ENCODE measurements at regions not wholly inside any gene's neighbourhood (a gene's known extent, or its start where the extent isn't known, plus 50 kb on each side); places are given as distances from the start of the nearest gene placed in this dataset.

DNA sequence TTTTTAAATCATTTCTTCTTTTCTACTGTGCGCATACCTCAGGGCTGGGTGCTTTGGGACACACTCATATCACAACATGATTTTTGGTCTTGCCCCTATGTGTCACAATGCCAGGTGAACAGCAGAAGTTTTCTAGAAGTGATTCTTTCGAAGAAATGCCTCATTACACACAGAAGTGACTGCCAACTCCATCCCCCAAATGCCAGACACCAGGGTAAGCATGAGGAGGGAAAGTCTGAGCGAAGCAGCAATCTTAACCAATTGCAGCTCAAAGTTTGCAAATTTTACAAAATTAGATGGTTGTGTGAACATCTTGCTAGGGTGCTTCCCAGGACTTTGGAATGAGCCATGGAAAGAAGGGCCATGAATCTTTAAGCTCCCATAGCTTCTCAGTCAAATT is 87.3 kb upstream of the PLEKHA5 start:
- H3K4me3 Mint-ChIP-seq, result no peak overlapping the region
- no peaks in the 10 kb centered on the region for H3K4me1 Mint-ChIP-seq (ENCODE audit: low read depth)
- no peaks in the 10 kb centered on the region for H3K36me3 Mint-ChIP-seq (ENCODE audit: low read depth)
- no peak overlapping the region for H3K27ac Mint-ChIP-seq
- H3K27me3 Mint-ChIP-seq, result no peaks in the 10 kb centered on the region
- H3K9me3 Mint-ChIP-seq, result peaks cover 4% of the 10 kb centered on the region

DNA sequence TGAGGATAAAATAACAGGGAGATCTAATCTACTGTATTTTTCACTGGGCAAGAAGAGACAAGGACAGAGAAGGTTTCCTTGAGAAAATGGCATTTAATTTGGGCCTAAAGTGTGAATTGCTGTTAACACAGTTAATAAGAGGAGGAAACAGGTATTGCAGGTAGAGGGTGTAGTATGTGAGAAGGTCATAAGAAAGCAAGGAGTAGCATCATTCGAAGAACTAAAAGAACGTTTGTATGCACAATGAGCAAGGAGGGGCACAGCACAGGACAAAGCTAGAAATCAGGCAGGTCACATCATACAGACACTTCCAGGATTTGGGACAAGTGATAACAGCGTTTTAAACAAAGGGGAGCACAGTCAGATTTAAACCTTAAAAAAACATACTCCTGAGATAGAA is 85.1 kb upstream of the PLEKHA5 start:
- Mint-ChIP-seq H3K9me3 (peaks cover 4% of the 10 kb centered on the region), H3K27me3 (no peaks in the 10 kb centered on the region), H3K4me1 (ENCODE audit: low read depth) (no peaks in the 10 kb centered on the region), H3K36me3 (ENCODE audit: low read depth) (no peaks in the 10 kb centered on the region), H3K4me3 (no peak overlapping the region), H3K27ac (no peak overlapping the region)

GRCh38 chr12:19044891-19045290 is 84.6 kb upstream of the PLEKHA5 start:
- H3K9me3 Mint-ChIP-seq, result peaks cover 4% of the 10 kb centered on the region
- no peak overlapping the region for H3K4me3 Mint-ChIP-seq
- no peaks in the 10 kb centered on the region for H3K36me3 Mint-ChIP-seq (ENCODE audit: low read depth)
- no peaks in the 10 kb centered on the region for H3K27me3 Mint-ChIP-seq
- no peak overlapping the region for H3K27ac Mint-ChIP-seq
- H3K4me1 Mint-ChIP-seq (ENCODE audit: low read depth), result no peaks in the 10 kb centered on the region

DNA sequence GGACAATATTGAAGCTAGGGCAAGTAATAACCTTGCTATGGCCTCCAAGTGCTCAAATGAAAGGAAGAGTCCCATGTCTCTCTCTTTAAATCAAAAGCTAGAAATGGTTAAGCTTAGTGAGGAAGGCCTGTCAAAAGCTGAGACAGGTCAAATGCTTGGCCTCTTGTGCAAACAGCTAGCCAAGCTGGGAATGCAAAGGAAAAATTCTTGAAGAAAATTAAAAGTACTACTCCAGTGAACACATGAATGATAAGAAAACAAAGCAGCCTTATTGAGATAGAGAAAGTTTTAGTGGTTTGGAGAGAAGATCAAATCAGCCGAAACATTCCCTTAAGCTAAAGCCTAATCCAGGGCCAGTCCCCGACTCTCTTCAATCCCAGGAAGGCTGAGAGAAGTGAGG is 84.1 kb upstream of the PLEKHA5 start:
- Mint-ChIP-seq H3K27me3 (no peaks in the 10 kb centered on the region), H3K4me1 (ENCODE audit: low read depth) (no peaks in the 10 kb centered on the region), H3K9me3 (peaks cover 4% of the 10 kb centered on the region), H3K27ac (no peak overlapping the region), H3K36me3 (ENCODE audit: low read depth) (no peaks in the 10 kb centered on the region), H3K4me3 (no peak overlapping the region)

DNA sequence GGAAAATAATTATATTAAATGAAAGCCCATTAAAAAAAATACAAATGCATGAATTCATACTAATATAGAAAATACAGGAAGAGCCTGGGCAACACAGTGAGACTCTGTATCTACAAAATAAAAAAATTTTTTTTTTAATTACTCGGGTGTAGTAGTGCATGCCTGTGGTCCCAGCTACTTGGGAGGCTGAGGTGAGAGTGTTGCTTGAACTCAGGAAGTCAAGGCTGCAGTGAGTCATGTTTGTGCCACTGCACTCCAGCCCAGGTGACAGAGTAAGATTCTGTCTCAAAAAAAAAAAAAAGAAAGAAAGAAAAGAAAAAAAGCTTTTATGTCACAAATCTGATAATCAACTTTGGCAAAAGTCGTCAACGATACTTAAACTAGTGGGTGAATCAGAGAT is 80.6 kb upstream of the PLEKHA5 start:
- Mint-ChIP-seq H3K9me3 (peaks cover 4% of the 10 kb centered on the region), H3K27me3 (no peaks in the 10 kb centered on the region), H3K4me1 (ENCODE audit: low read depth) (no peaks in the 10 kb centered on the region), H3K4me3 (no peak overlapping the region), H3K27ac (no peak overlapping the region), H3K36me3 (ENCODE audit: low read depth) (no peaks in the 10 kb centered on the region)

DNA sequence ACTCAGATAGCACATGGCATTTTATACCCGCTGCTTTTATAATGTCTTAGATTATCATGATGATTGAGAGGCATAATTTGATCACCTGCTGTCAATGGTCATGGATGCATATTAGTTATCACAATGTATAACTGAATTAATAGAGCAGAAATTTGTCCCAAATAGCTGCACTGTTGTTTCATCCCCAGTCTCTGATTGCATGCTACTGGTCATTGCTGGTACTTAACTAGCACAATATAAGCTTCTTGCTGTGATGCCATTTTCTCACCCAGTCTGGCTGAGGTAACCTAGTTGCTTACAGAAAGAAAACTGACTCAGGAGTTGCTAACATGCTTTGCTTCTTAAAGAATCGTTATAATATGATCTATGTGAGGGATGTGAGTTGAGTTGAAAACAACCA is 76.8 kb upstream of the PLEKHA5 start:
- no peak overlapping the region for H3K4me3 Mint-ChIP-seq

DNA sequence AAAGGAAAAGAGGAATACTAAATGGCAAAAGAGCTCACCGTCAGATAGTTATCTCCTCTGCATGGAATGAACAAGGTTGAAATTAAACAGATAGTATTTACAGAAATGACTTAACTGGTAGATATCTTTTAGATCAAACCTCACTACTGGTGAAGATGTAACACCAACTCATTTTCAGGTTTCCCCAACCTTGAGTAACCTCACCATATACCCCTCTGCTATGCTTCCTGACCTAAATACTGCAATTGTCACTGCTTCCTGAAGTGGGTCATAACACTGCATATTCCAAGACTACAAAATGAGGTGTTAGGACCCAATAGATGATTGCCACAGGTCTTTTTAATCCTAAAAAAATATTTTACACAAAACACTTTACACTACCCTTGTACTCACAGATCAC is 76.3 kb upstream of the PLEKHA5 start:
- Mint-ChIP-seq H3K9me3 (no peaks in the 10 kb centered on the region), H3K36me3 (ENCODE audit: low read depth) (no peaks in the 10 kb centered on the region), H3K4me1 (ENCODE audit: low read depth) (no peaks in the 10 kb centered on the region), H3K4me3 (no peak overlapping the region), H3K27ac (no peak overlapping the region), H3K27me3 (peaks cover 4% of the 10 kb centered on the region)

More for the DNA sequence above, 76.8 kb upstream of the PLEKHA5 start:
- H3K9me3 Mint-ChIP-seq, result no peaks in the 10 kb centered on the region
- peaks cover 4% of the 10 kb centered on the region for H3K27me3 Mint-ChIP-seq
- no peaks in the 10 kb centered on the region for H3K36me3 Mint-ChIP-seq (ENCODE audit: low read depth)
- no peaks in the 10 kb centered on the region for H3K4me1 Mint-ChIP-seq (ENCODE audit: low read depth)
- no peak overlapping the region for H3K27ac Mint-ChIP-seq

GRCh38 chr12:19054035-19054434 is 75.5 kb upstream of the PLEKHA5 start:
- Mint-ChIP-seq H3K4me1 (ENCODE audit: low read depth) (no peaks in the 10 kb centered on the region), H3K9me3 (no peaks in the 10 kb centered on the region), H3K27ac (no peak overlapping the region), H3K4me3 (no peak overlapping the region), H3K27me3 (peaks cover 4% of the 10 kb centered on the region), H3K36me3 (ENCODE audit: low read depth) (no peaks in the 10 kb centered on the region)

GRCh38 chr12:19055589-19055988 is 73.9 kb upstream of the PLEKHA5 start:
- Mint-ChIP-seq H3K4me1 (ENCODE audit: low read depth) (no peaks in the 10 kb centered on the region), H3K27ac (no peak overlapping the region), H3K4me3 (no peak overlapping the region), H3K36me3 (ENCODE audit: low read depth) (no peaks in the 10 kb centered on the region), H3K9me3 (no peaks in the 10 kb centered on the region), H3K27me3 (peaks cover 4% of the 10 kb centered on the region)

GRCh38 chr12:19058235-19059021 is 71.1 kb upstream of the PLEKHA5 start:
- Mint-ChIP-seq H3K27ac (no peak overlapping the region), H3K9me3 (no peaks in the 10 kb centered on the region), H3K27me3 (peaks cover 4% of the 10 kb centered on the region), H3K4me1 (ENCODE audit: low read depth) (no peaks in the 10 kb centered on the region), H3K36me3 (ENCODE audit: low read depth) (no peaks in the 10 kb centered on the region), H3K4me3 (no peak overlapping the region)

GRCh38 chr12:19064713-19065112 is 64.8 kb upstream of the PLEKHA5 start:
- no peaks in the 10 kb centered on the region for H3K36me3 Mint-ChIP-seq (ENCODE audit: low read depth)
- no peak overlapping the region for H3K4me3 Mint-ChIP-seq
- no peaks in the 10 kb centered on the region for H3K4me1 Mint-ChIP-seq (ENCODE audit: low read depth)
- H3K9me3 Mint-ChIP-seq, result no peaks in the 10 kb centered on the region
- no peak overlapping the region for H3K27ac Mint-ChIP-seq
- H3K27me3 Mint-ChIP-seq, result no peaks in the 10 kb centered on the region

GRCh38 chr12:19065223-19065622 is 64.3 kb upstream of the PLEKHA5 start:
- Mint-ChIP-seq H3K27me3 (no peaks in the 10 kb centered on the region), H3K36me3 (ENCODE audit: low read depth) (no peaks in the 10 kb centered on the region), H3K4me1 (ENCODE audit: low read depth) (no peaks in the 10 kb centered on the region), H3K27ac (no peak overlapping the region), H3K9me3 (no peaks in the 10 kb centered on the region), H3K4me3 (no peak overlapping the region)

GRCh38 chr12:19065871-19066270 is 63.7 kb upstream of the PLEKHA5 start:
- no peaks in the 10 kb centered on the region for H3K4me1 Mint-ChIP-seq (ENCODE audit: low read depth)

GRCh38 chr12:19066475-19067001 is 63.0 kb upstream of the PLEKHA5 start:
- no peak overlapping the region for H3K4me3 Mint-ChIP-seq
- no peaks in the 10 kb centered on the region for H3K9me3 Mint-ChIP-seq
- H3K27me3 Mint-ChIP-seq, result no peaks in the 10 kb centered on the region
- H3K27ac Mint-ChIP-seq, result no peak overlapping the region
- H3K4me1 Mint-ChIP-seq (ENCODE audit: low read depth), result no peaks in the 10 kb centered on the region
- H3K36me3 Mint-ChIP-seq (ENCODE audit: low read depth), result no peaks in the 10 kb centered on the region

More at GRCh38 chr12:19065871-19066270, 63.7 kb upstream of the PLEKHA5 start:
- no peaks in the 10 kb centered on the region for H3K27me3 Mint-ChIP-seq
- H3K27ac Mint-ChIP-seq, result no peak overlapping the region
- H3K4me3 Mint-ChIP-seq, result no peak overlapping the region
- no peaks in the 10 kb centered on the region for H3K9me3 Mint-ChIP-seq
- H3K36me3 Mint-ChIP-seq (ENCODE audit: low read depth), result no peaks in the 10 kb centered on the region

GRCh38 chr12:19068137-19068536 is 61.4 kb upstream of the PLEKHA5 start:
- no peaks in the 10 kb centered on the region for H3K9me3 Mint-ChIP-seq
- no peaks in the 10 kb centered on the region for H3K4me1 Mint-ChIP-seq (ENCODE audit: low read depth)
- no peaks in the 10 kb centered on the region for H3K27me3 Mint-ChIP-seq
- no peak overlapping the region for H3K4me3 Mint-ChIP-seq
- no peaks in the 10 kb centered on the region for H3K36me3 Mint-ChIP-seq (ENCODE audit: low read depth)
- H3K27ac Mint-ChIP-seq, result no peak overlapping the region

GRCh38 chr12:19070341-19070740 is 59.2 kb upstream of the PLEKHA5 start:
- Mint-ChIP-seq H3K27me3 (no peaks in the 10 kb centered on the region), H3K4me3 (no peak overlapping the region), H3K4me1 (ENCODE audit: low read depth) (no peaks in the 10 kb centered on the region), H3K36me3 (ENCODE audit: low read depth) (no peaks in the 10 kb centered on the region), H3K27ac (no peak overlapping the region), H3K9me3 (no peaks in the 10 kb centered on the region)
